HEK293T (cell line): ENCODE measurements at regions not wholly inside any gene's neighbourhood (a gene's known extent, or its start where the extent isn't known, plus 50 kb on each side); places are given as distances from the start of the nearest gene placed in this dataset.
A peak's percentile ranks its signal among the peaks of the same experiment; 100 is the strongest.

ENCODE experiments used
- CTCF ChIA-PET: fragments of 350-600 bp; formaldehyde crosslinking; extraction: SDS; loops from one replicate; lab custom pipeline; 2021; ENCODE audit warnings: antibody characterized with exemption, inconsistent platforms; lab: Yijun Ruan, JAX
- POLR2A ChIA-PET: fragments of 350-600 bp; formaldehyde crosslinking; extraction: SDS; loops from one replicate; lab custom pipeline; 2020; ENCODE audit warnings: antibody characterized with exemption, inconsistent platforms; lab: Yijun Ruan, JAX
- DNase-seq: peaks from one replicate; pipeline ENCODE4 v3.0.0; 2012; ENCODE audit warnings: mixed read lengths; ENCODE audit errors: extremely low spot score
- ARNT ChIP-seq: fragments of 450-650 bp; IDR thresholded peaks from 2 replicates; pipeline ENCODE4 v1.6.1; 2017; ENCODE audit warnings: mild to moderate bottlenecking
- BHLHE40 ChIP-seq: fragments of 450-650 bp; IDR thresholded peaks from 2 replicates; pipeline ENCODE4 v1.6.1; 2016; ENCODE audit warnings: mild to moderate bottlenecking, moderate library complexity, borderline replicate concordance
- CTBP1 ChIP-seq: fragments of 450-650 bp; IDR thresholded peaks from 2 replicates; pipeline ENCODE4 v1.6.1; 2016; ENCODE audit warnings: borderline replicate concordance
- ELF4 ChIP-seq: fragments of 450-650 bp; IDR thresholded peaks from 2 replicates; pipeline ENCODE4 v1.6.1; 2017; ENCODE audit warnings: antibody characterized with exemption
- FOXA1 ChIP-seq: fragments of 450-650 bp; IDR thresholded peaks from 2 replicates; pipeline ENCODE4 v1.6.1; 2016; ENCODE audit warnings: mild to moderate bottlenecking
- FOXK2 ChIP-seq: fragments of 450-650 bp; IDR thresholded peaks from 2 replicates; pipeline ENCODE4 v1.6.1; 2016; ENCODE audit warnings: mild to moderate bottlenecking
- FOXM1 ChIP-seq: fragments of 450-650 bp; IDR thresholded peaks from 2 replicates; pipeline ENCODE4 v1.6.1; 2017; ENCODE audit warnings: mild to moderate bottlenecking, borderline replicate concordance
- HDGF ChIP-seq: fragments of 450-650 bp; IDR thresholded peaks from 2 replicates; pipeline ENCODE4 v1.6.1; 2017; ENCODE audit warnings: antibody characterized with exemption, borderline replicate concordance
- L3MBTL2 ChIP-seq: fragments of 450-650 bp; conservative IDR thresholded peaks from 2 replicates; pipeline ENCODE4 v1.6.1; 2016; ENCODE audit warnings: mild to moderate bottlenecking
- LEF1 ChIP-seq: fragments of 450-650 bp; IDR thresholded peaks from 2 replicates; pipeline ENCODE4 v1.6.1; 2017; ENCODE audit warnings: mild to moderate bottlenecking, borderline replicate concordance
- NFRKB ChIP-seq: fragments of 450-650 bp; IDR thresholded peaks from 2 replicates; pipeline ENCODE4 v1.6.1; 2016; ENCODE audit warnings: mild to moderate bottlenecking, moderate library complexity
- SP1 ChIP-seq: fragments of 450-650 bp; IDR thresholded peaks from 2 replicates; pipeline ENCODE4 v1.6.1; 2017
- SUZ12 ChIP-seq: fragments of 450-650 bp; IDR thresholded peaks from 2 replicates; pipeline ENCODE4 v1.6.1; 2016; ENCODE audit warnings: mild to moderate bottlenecking
- TARDBP ChIP-seq: fragments of 450-650 bp; IDR thresholded peaks from 2 replicates; pipeline ENCODE4 v1.6.1; 2016
- ZNF384 ChIP-seq: fragments of 450-650 bp; IDR thresholded peaks from 2 replicates; pipeline ENCODE4 v1.6.1; 2016
- TF ChIP-seq, protein P1 (sequence below): fragments of 450-650 bp; IDR thresholded peaks from 2 replicates; pipeline ENCODE4 v1.6.1; 2016

DNA sequence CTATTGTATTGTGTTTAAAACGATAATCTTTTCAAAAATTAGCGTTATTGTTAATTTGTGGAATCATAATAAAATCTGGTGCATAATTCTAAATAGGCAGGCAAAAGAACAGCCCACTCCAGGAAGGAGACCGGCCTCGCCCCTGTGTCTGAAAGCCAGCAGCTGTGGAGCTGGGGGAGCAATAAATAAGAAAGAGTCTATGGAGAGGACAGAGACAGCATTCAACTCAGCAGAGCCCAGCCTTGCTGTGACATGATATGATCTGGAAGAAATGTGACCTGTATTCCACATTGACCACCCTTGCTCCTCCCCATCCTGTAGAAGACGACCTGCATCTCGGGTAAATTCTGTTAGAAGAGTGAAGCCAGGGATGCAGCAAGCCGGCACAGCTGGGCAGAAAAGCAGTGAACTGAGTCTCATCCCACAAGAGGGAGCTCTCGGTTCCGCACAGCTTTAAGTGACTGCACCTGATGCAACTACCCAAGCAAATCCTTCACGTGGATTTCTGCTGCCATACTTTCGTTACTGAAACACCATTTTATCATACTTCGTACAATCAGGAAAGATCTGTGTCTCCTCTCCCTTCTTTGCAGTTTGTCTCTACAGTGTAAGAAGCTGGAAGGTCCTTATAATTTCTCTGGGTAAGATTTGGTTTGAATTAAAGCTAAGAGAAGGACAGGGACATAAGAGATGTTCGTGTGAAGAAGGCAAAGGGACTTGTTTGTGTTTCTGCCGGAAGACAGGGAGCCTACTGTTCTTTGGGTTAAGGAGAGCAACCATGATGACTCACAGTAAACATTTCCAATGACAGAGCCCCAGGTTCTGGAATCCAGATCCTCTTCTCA is 427.1 kb downstream of the GPAM start:
- ChIA-PET POLR2A (no interaction called here), CTCF (interaction anchor here (0.6 to 1.6 kb wide), 4 partner anchors 11 to 560 kb away, joined by 3 to 10 read pairs (median 4); no protein-coding TSS in a partner anchor)
- peak; percentile 62 for DNase-seq

DNA sequence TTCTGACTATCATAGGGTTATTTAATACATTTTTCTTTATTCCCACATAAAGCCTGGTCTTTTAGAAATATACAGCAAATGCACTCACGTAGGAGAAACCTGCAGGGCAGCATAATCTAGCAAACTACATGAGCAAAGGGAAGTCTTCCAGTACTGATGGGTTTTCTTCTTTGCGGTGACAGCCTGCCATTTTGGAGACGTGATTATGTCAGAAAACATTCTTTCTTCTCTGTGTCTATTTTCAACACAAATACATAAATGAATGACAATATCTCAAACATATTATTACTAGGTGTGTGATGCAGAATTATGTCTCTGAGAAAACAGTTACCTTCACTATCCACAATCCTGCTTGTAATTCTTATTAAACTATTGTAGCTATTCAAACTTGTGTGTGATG is 425.0 kb downstream of the GPAM start:
- no peak for TF ChIP-seq CTBP1
- no peak for TF ChIP-seq BHLHE40
- no peak for TF ChIP-seq ZNF384
- no peak for TF ChIP-seq FOXA1
- no peak for TF ChIP-seq SP1
- TF ChIP-seq FOXK2, result no peak
- TF ChIP-seq NFRKB, result no peak
- no peak for TF ChIP-seq HDGF
- no peak for TF ChIP-seq ELF4
- TF ChIP-seq, protein P1, sequence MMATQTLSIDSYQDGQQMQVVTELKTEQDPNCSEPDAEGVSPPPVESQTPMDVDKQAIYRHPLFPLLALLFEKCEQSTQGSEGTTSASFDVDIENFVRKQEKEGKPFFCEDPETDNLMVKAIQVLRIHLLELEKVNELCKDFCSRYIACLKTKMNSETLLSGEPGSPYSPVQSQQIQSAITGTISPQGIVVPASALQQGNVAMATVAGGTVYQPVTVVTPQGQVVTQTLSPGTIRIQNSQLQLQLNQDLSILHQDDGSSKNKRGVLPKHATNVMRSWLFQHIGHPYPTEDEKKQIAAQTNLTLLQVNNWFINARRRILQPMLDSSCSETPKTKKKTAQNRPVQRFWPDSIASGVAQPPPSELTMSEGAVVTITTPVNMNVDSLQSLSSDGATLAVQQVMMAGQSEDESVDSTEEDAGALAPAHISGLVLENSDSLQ, result no peak
- TF ChIP-seq FOXM1, result no peak
- no peak for TF ChIP-seq LEF1
- TF ChIP-seq ARNT, result no peak
- ChIA-PET CTCF (no interaction called here), POLR2A (no interaction called here)
- no peak for DNase-seq

More for the DNA sequence above, 427.1 kb downstream of the GPAM start:
- TF ChIP-seq BHLHE40, result no peak
- TF ChIP-seq FOXA1, result no peak
- TF ChIP-seq ZNF384, result no peak
- TF ChIP-seq L3MBTL2, result peak; percentile 39; the same call in 1 of the 2 replicates
- no peak for TF ChIP-seq FOXM1

DNA sequence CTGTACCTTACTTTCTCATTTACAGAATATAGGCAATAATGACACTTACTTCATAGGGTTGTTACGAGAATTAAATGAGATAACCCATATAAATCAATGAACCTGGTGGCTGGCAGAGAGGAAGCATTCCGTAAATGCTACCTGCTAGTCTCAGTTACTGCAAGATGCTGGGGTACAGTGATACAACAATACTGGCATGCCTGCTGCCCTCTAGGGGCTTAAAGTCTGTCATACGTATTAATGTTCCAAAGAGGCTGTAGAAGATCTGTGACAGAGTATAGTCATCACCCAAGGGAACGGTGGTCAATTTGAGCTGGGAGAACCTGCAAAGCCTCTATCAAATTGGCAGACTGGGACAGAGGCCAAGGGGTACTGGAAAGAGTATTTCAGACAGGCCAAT is 421.5 kb downstream of the GPAM start:
- no peak for TF ChIP-seq L3MBTL2
- TF ChIP-seq SP1, result no peak
- no peak for TF ChIP-seq CTBP1
- TF ChIP-seq, protein P1, result no peak
- TF ChIP-seq LEF1, result no peak
- TF ChIP-seq ELF4, result no peak
- TF ChIP-seq FOXM1, result no peak
- ChIA-PET POLR2A (no interaction called here), CTCF (no interaction called here)
- DNase-seq, result no peak

DNA sequence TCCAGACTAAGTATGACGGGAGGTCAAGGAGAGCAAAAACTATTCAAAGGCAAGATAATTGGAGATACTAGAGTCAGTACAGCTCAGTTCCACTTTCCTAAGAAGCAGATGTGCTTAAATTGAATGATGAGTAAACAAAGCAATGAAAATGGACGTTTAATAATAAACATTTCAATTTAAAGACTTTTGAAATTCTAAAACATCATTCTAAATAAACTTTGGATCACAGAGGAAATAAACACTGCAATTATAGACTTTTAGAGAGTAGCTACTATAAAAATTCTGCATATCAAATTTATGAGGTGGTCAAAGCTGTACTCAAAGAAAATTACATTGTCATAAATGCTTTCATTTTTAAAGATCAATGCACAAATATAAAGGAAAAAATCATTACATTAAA is 418.3 kb downstream of the GPAM start:
- ChIA-PET CTCF (interaction anchor here (0.5 kb wide), 1 partner anchor 372 kb away, joined by 3 read pairs; no protein-coding TSS in a partner anchor), POLR2A (no interaction called here)
- DNase-seq, result no peak
- TF ChIP-seq SUZ12, result no peak
- TF ChIP-seq BHLHE40, result no peak
- TF ChIP-seq NFRKB, result no peak
- no peak for TF ChIP-seq FOXK2
- TF ChIP-seq ELF4, result no peak
- TF ChIP-seq ARNT, result no peak

DNA sequence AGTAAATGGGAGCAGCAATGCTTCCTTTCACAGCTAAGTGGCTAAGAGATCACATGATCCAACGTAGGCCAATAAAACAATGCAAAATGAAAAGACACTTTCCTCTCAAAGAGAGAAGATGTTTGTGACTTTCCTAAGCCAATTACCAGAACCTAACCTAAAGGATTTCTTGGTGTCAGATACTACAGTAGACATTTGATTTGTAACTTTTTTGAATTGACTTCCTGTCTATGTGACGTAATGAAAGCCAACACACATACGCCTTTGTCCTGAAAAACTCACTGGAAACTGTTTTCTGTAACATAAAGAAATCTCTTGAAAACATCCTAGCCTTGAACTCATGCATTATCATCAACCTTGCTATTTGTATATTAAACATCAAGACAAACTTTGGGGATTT is 417.1 kb downstream of the GPAM start:
- CTCF ChIA-PET, result no interaction called here
- no peak for TF ChIP-seq HDGF
- no peak for TF ChIP-seq SP1
- no peak for TF ChIP-seq FOXM1
- TF ChIP-seq BHLHE40, result no peak
- TF ChIP-seq LEF1, result no peak
- no peak for TF ChIP-seq FOXK2
- TF ChIP-seq ZNF384, result no peak
- no peak for DNase-seq
- POLR2A ChIA-PET, result no interaction called here

DNA sequence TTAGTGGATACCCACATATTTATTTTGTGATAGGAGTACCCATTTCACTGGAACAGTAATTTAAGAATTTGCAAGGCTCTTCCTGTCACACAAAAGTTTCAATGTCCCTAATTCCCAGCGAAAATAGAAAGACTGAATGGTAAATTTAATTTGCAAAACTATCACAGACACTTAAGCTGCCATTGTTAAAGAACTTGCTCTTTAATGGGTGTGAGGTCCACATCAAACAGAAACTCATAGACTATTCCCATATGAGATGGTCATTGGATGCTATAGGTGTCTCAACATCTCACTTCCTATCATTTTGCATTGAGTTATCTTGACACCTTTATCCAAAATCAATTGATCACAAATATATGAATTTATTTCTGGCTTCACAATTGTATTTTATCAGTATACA is 415.9 kb downstream of the GPAM start:
- ChIA-PET CTCF (no interaction called here), POLR2A (no interaction called here)
- TF ChIP-seq FOXM1, result no peak
- TF ChIP-seq FOXK2, result no peak
- TF ChIP-seq, protein P1, result no peak
- no peak for TF ChIP-seq TARDBP
- TF ChIP-seq CTBP1, result no peak
- TF ChIP-seq SP1, result no peak
- TF ChIP-seq ARNT, result no peak
- no peak for TF ChIP-seq LEF1
- no peak for TF ChIP-seq HDGF
- TF ChIP-seq FOXA1, result no peak
- no peak for TF ChIP-seq L3MBTL2
- no peak for TF ChIP-seq ELF4
- no peak for TF ChIP-seq ZNF384
- no peak for DNase-seq

DNA sequence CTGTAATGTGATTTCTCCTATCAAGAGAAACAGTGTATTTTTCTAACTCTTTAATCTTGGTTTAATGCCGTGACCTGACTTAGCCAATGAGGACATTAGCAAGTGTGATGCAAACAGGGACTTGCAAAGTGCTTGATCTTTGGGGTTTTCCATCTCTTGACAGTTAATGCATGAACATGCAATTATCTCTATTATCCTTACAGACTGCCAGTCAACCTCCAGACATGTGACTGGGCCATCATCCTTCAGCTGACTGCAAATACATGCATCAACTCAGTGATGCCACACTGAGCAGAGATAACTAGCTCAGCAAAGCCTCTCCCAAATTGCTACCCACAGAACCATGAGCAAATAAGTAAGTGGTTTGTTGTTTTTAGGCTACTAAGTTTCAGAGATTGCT is 409.6 kb downstream of the GPAM start:
- TF ChIP-seq TARDBP (no peak), ELF4 (no peak), SP1 (no peak), LEF1 (no peak), NFRKB (no peak), L3MBTL2 (no peak), BHLHE40 (no peak), HDGF (no peak), CTBP1 (no peak), FOXA1 (no peak), ARNT (no peak), FOXK2 (no peak), SUZ12 (no peak), ZNF384 (no peak)
- TF ChIP-seq, protein P1, result no peak
- no peak for DNase-seq
- POLR2A ChIA-PET, result no interaction called here
- CTCF ChIA-PET, result no interaction called here
